NT2/D1 (cell line): ENCODE measurements at regions not wholly inside any gene's neighbourhood (a gene's known extent, or its start where the extent isn't known, plus 50 kb on each side); places are given as distances from the start of the nearest gene placed in this dataset.

Experiments
- SUZ12 ChIP-seq: IDR thresholded peaks from 2 replicates; pipeline ENCODE4 v1.6.1; 2011; ENCODE audit not compliant: insufficient read length, insufficient read depth; ENCODE audit errors: extremely low read depth
- YY1 ChIP-seq: IDR thresholded peaks from 2 replicates; pipeline ENCODE4 v1.6.1; 2011; ENCODE audit not compliant: insufficient read length, insufficient read depth
- ZNF274 ChIP-seq: IDR thresholded peaks from 2 replicates; pipeline ENCODE4 v1.6.1; 2011; ENCODE audit warnings: mild to moderate bottlenecking, low read depth, low read length

DNA sequence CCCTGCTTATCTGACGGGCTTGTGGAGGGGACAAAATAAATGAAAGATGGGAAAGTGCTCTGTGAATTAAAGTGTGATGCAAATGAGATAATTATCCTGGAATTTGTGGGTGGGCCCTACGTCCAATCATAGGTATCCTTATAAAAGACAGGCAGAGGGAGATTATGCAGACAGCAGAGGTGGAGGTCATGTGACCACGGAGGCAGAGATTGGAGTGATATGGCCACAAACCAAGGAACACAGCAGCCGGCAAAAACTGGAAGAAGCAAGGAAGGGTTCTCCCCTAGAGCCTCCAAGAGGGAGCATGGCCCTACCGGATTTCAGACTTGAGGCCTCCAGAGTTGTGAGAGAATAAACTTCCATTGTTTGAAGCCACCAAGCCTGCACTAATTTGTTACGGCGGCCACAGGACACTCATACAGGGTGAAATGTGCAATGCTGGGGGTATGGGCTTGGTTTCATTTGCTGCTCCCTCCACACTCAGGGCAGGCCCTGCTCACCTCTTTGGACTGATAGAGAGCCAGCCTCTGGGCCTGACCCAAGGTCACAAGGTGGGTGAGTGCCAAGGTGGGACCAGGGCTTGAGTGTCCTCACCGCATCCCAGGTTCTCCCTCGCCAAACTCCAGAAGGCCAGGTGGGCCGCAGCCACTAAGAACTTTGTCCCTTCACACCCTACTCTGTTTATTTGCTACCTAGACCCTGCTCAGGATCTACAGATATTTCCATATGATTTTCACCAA is 149.6 kb upstream of the TNRC6C start:
- TF ChIP-seq ZNF274: no peak
- TF ChIP-seq SUZ12: no peak
- no peak for TF ChIP-seq YY1
